Activated CD8-positive, alpha-beta memory T cell treated with anti-CD3 and anti-CD28 coated beads, Interleukin-2, amount 50 U/mL, for 1 hour (primary cell): ENCODE measurements at regions not wholly inside any gene's neighbourhood (a gene's known extent, or its start where the extent isn't known, plus 50 kb on each side); places are given as distances from the start of the nearest gene placed in this dataset.

Experiments
- DNase-seq: peaks from one replicate; pipeline ENCODE4 v3.0.0-alpha.2; 2020; ENCODE audit errors: extremely low read depth

GRCh38 chr9:105861972-105862371 is 167.6 kb downstream of the TMEM38B start:
- DNase-seq: no peak

GRCh38 chr9:105864248-105864898 is 170.0 kb downstream of the TMEM38B start:
- no peak for DNase-seq

- DNase-seq: no peak
These were observed 170.9 kb downstream of the TMEM38B start for GRCh38 chr9:105865285-105865684.

GRCh38 chr9:105871540-105871939 is 177.2 kb downstream of the TMEM38B start:
- DNase-seq: no peak

GRCh38 chr9:105873801-105874200 is 179.5 kb downstream of the TMEM38B start:
- no peak for DNase-seq

- DNase-seq: no peak
These were observed 183.4 kb downstream of the TMEM38B start for GRCh38 chr9:105877721-105878120.

GRCh38 chr9:105879181-105879580 is 184.8 kb downstream of the TMEM38B start:
- DNase-seq: no peak

GRCh38 chr9:105880517-105880916 is 186.2 kb downstream of the TMEM38B start:
- no peak for DNase-seq

GRCh38 chr9:105881021-105881420 is 186.7 kb downstream of the TMEM38B start:
- no peak for DNase-seq

- DNase-seq: peak; percentile 4
These were observed 187.5 kb downstream of the TMEM38B start for GRCh38 chr9:105881654-105882349.

GRCh38 chr9:105883847-105884246 is 189.5 kb downstream of the TMEM38B start:
- no peak for DNase-seq

- DNase-seq: no peak
These were observed 190.1 kb downstream of the TMEM38B start for GRCh38 chr9:105884416-105884815.

- DNase-seq: no peak
These were observed 191.8 kb downstream of the TMEM38B start for GRCh38 chr9:105886136-105886535.

- DNase-seq: no peak
These were observed 193.3 kb downstream of the TMEM38B start for GRCh38 chr9:105887679-105888078.

- no peak for DNase-seq
These were observed 195.9 kb downstream of the TMEM38B start for GRCh38 chr9:105890046-105890822.

GRCh38 chr9:105900123-105900522 is 205.8 kb downstream of the TMEM38B start:
- no peak for DNase-seq

GRCh38 chr9:105901514-105902109 is 207.3 kb downstream of the TMEM38B start:
- no peak for DNase-seq

- no peak for DNase-seq
These were observed 213.7 kb downstream of the TMEM38B start for GRCh38 chr9:105908069-105908468.

- no peak for DNase-seq
These were observed 217.0 kb downstream of the TMEM38B start for GRCh38 chr9:105911104-105911911.

GRCh38 chr9:105912157-105912862 is 218.0 kb downstream of the TMEM38B start:
- DNase-seq: no peak
